Esophagus muscularis mucosa (tissue), 4 donors: ENCODE measurements at regions not wholly inside any gene's neighbourhood (a gene's known extent, or its start where the extent isn't known, plus 50 kb on each side); places are given as distances from the start of the nearest gene placed in this dataset.

ENCODE experiments used
- CTCF ChIP-seq, 3 experiments: fragments of 200-600 bp in 2 of 3; fragments of 450-650 bp in 1 of 3; sonication (generic) in 2 of 3; IDR thresholded peaks; one replicate each; pipeline ENCODE4 v1.5.1; 2017 to 2019; ENCODE audit warnings: antibody characterized with exemption in 3 of 3, mild to moderate bottlenecking in 2 of 3, moderate library complexity in 1 of 3
- EP300 ChIP-seq: sonication (generic); formaldehyde crosslinking; IDR thresholded peaks from one replicate; pipeline ENCODE4 v1.6.1; 2017; ENCODE audit warnings: antibody characterized with exemption
- POLR2A ChIP-seq: fragments of 450-650 bp; IDR thresholded peaks from one replicate; pipeline ENCODE4 v1.6.1; 2017; ENCODE audit warnings: antibody characterized with exemption, moderate library complexity, mild to moderate bottlenecking, low read depth
- POLR2AphosphoS5 ChIP-seq, 2 donors: sonication (generic); formaldehyde crosslinking; IDR thresholded peaks; one replicate each; pipeline ENCODE4 v1.6.1; 2017; ENCODE audit warnings: antibody characterized with exemption in 2 of 2

DNA sequence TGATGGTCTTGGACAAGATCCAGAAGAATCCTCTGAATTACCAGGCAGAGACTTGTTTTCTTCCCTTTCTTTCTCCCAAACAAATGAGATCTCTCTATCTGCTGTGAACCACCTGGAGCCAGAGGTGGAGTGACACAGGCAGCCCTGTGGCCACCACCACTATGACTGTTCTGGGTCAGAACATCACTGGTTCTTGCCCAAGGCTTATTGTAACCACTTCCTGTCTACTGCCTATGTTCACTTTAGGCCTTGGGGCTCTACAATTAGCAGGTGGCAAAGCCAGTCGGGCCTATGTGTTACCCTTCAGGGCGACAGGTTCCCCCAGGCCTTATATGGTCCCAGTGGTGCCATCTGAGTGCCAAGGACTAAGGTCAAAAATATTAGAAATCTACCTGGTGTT is 161.2 kb downstream of the GLUD2 start:
- TF ChIP-seq CTCF (IDR thresholded peaks at IDR 0.05) (no peak), POLR2AphosphoS5 (IDR thresholded peaks at IDR 0.05) (no peak), POLR2A (no peak), EP300 (no peak)
